AG04449 (cell line): ENCODE measurements at regions not wholly inside any gene's neighbourhood (a gene's known extent, or its start where the extent isn't known, plus 50 kb on each side); places are given as distances from the start of the nearest gene placed in this dataset.

Experiments
- CTCF ChIA-PET: fragments of 350-600 bp; formaldehyde crosslinking; extraction: SDS; loops from one replicate; lab custom pipeline; 2021; ENCODE audit warnings: antibody characterized with exemption; lab: Yijun Ruan, JAX
- POLR2A ChIA-PET: fragments of 400-600, 350-600 bp; formaldehyde crosslinking; extraction: SDS; loops from one replicate; lab custom pipeline; 2020; ENCODE audit warnings: antibody characterized with exemption, inconsistent platforms; lab: Yijun Ruan, JAX
- DNase-seq: peaks from one replicate; pipeline ENCODE4 v3.0.0-alpha.2; 2010; ENCODE audit warnings: low read depth, low spot score
- H3K4me3 ChIP-seq: 2 replicates; pipeline ENCODE4 v1.5.1; 2011; ENCODE audit warnings: low read depth, mild to moderate bottlenecking, control low read depth, low read length
- TF ChIP-seq, protein P1 (sequence below): IDR thresholded peaks from one replicate; pipeline ENCODE4 v1.5.1; 2011; ENCODE audit warnings: mild to moderate bottlenecking, moderate library complexity, low read length, control low read depth, inconsistent platforms; ENCODE audit not compliant: insufficient read depth; ENCODE audit errors: missing control alignments

DNA sequence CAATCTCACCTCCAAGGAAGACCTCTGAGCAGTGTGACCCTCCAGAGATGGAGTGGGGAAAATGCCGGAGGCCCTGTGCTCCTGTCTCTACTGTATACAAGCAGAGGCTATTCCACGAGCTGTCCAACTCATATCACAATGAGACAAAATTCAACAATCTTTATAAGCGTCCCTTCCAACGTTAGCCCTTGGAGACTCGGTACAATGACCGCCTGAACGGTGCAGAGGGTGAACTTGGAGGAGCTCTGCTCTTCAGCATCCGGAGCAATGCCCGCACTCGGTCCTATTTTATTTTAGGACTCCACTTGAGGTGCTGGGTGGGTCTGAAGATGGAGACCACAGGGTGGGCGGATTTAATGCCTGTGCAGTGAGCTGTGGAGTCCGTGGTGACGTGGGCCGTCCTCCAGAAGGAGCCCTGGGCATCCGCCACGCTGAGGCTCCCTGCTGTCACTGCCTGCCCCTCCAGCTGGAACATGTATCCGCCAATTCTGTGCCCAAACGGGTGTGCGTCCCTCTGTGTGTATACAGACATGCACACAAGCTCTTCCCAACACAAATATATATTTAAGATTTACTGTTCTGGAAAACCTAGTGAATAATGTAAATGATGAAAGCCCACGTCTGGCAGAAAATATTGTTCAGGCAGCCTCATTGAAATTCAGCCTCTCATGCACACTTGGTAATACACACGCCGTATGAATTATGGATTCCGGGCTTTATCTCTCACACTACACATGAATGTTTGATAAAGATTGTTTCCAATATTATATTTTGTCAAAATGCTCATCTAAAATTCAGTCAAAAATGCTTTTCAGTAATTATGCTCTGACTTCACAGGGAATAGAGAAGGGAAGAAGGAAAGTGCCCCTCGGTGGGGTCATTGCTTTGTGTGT, 239.9 kb upstream of the ZMIZ1 start:
- CTCF ChIA-PET, result interaction anchor here (1.1 kb wide), 1 partner anchor 77 kb away, joined by 3 read pairs; no protein-coding TSS in a partner anchor
- POLR2A ChIA-PET, result interaction anchor here (0.7 kb wide), 1 partner anchor 250 kb away, joined by 3 read pairs; no protein-coding TSS in a partner anchor

DNA sequence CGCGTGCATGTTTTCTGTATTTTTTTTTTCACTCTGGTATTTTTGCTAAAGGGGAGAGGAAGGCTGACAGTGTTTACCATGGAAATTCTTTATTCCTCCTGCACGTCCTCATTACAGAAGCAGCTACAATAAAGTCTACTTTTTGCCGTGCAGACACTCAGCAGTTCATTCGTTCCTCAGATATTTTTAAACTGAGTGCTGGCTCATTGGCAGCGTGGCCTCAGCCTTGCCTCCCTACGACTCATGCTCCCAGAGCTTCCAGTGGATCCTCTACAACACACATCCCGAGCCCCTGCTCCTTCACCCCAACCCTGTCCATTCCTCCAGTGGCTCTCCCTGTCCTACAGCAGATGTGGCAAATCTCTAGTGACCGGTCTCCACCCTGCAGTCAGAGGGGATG, 239.2 kb upstream of the ZMIZ1 start:
- peak; percentile 45 for DNase-seq
- TF ChIP-seq, protein P1, sequence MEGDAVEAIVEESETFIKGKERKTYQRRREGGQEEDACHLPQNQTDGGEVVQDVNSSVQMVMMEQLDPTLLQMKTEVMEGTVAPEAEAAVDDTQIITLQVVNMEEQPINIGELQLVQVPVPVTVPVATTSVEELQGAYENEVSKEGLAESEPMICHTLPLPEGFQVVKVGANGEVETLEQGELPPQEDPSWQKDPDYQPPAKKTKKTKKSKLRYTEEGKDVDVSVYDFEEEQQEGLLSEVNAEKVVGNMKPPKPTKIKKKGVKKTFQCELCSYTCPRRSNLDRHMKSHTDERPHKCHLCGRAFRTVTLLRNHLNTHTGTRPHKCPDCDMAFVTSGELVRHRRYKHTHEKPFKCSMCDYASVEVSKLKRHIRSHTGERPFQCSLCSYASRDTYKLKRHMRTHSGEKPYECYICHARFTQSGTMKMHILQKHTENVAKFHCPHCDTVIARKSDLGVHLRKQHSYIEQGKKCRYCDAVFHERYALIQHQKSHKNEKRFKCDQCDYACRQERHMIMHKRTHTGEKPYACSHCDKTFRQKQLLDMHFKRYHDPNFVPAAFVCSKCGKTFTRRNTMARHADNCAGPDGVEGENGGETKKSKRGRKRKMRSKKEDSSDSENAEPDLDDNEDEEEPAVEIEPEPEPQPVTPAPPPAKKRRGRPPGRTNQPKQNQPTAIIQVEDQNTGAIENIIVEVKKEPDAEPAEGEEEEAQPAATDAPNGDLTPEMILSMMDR, result no peak
- ChIA-PET CTCF (interaction anchor here (1.1 kb wide), 1 partner anchor 78 kb away, joined by 3 read pairs; no protein-coding TSS in a partner anchor), POLR2A (interaction anchor here (0.6 to 0.7 kb wide), 2 partner anchors 249 to 428 kb away, joined by 3 read pairs; no protein-coding TSS in a partner anchor)
- no peak overlapping the region for H3K4me3 ChIP-seq

More for the DNA sequence above, 239.9 kb upstream of the ZMIZ1 start:
- TF ChIP-seq, protein P1, result no peak
- DNase-seq, result no peak
- no peak overlapping the region for H3K4me3 ChIP-seq

DNA sequence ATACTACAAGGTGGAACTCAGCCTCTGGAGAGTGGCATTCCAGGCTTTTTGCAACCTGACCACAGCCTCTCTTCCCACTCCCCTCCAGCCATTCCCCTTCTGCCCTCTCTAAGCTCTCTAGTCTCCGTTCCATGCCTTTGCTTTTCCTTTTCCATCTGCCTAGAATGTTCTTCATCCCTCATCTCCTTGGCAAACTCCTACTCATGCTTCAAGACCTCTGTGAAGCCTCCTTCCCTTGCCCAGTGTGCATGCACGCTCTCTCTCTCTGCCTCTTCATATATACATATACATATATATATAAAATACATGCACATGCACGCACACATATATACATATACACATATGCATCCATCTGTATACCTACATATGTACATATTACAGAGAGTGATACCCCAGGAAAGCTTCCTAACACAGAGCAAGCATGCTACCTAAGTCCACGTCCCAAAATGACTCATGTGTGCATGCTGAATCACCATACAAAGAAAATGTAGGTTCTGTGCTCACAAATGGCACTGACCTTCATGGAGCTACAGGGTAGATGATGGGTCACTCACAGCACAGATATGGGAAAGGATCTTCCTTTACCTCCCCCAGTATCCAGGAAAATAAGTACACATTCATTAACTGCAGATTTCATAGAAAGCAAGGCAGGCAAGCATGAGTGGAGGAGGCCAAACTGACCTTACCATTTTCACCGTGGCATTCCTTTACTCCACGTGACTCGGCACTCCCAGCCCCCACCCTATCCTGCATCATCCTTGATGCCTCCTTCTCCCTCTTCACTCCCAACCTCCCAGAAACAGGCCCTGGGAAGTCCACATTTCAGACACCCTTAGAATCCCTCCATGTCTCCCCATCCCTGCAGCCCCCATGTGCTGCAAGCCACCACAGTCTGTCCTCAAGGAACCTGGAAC, 238.4 kb upstream of the ZMIZ1 start:
- no peak for DNase-seq
- ChIA-PET POLR2A (interaction anchor here (0.6 to 0.7 kb wide), 2 partner anchors 248 to 429 kb away, joined by 3 read pairs; no protein-coding TSS in a partner anchor), CTCF (no interaction called here)
- H3K4me3 ChIP-seq, result no peak overlapping the region
- TF ChIP-seq, protein P1, result no peak

DNA sequence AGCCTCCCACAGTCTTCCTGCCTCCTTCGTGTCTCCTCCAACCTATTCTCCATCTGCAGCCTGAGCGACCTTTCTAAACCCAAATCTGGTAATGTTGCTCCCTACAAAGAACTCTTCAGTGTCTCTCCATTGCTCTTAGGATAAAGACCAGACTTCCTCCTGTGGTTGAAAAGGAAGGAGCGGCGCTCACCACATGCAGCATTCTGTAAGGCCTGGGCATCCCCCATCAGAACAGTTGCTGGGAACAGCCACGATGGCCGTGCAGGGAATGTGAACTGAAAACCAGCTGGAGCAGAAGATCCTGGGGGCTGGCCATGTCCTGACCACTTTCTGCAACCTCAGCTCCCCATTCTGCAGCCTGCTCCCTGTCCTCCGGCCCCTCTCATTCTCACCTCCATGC, 237.8 kb upstream of the ZMIZ1 start:
- H3K4me3 ChIP-seq, result no peak overlapping the region
- TF ChIP-seq, protein P1, result no peak
- no peak for DNase-seq
- CTCF ChIA-PET, result no interaction called here
- POLR2A ChIA-PET, result no interaction called here

DNA sequence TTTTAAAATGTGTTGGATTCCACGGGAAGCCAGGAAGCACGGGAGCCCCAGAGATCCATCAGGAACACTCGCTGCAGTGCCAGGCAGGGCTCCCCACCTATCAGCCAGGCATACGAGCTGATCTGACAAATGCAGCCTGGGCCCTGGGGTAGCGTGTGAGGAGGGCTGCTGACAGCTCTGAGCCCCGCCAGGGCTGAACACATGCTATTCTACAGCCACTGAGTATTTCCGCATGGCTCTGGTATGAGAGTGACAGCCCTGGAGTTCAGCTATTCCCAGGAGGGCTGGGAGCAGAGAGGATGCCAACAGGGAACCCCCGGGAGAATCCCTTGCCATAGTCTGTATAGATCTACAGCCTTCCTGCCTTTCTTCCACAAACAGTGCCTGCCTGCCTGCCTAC, 237.3 kb upstream of the ZMIZ1 start:
- POLR2A ChIA-PET, result no interaction called here
- CTCF ChIA-PET, result no interaction called here
- no peak for DNase-seq

More for the DNA sequence above, 237.3 kb upstream of the ZMIZ1 start:
- H3K4me3 ChIP-seq, result no peak overlapping the region
- TF ChIP-seq, protein P1, result no peak
